Esophagus muscularis mucosa (tissue), 4 donors: ENCODE measurements at regions not wholly inside any gene's neighbourhood (a gene's known extent, or its start where the extent isn't known, plus 50 kb on each side); places are given as distances from the start of the nearest gene placed in this dataset.

Source experiments
- EP300 ChIP-seq: sonication (generic); formaldehyde crosslinking; IDR thresholded peaks from one replicate; pipeline ENCODE4 v1.6.1; 2017; ENCODE audit warnings: antibody characterized with exemption
- POLR2A ChIP-seq: fragments of 450-650 bp; IDR thresholded peaks from one replicate; pipeline ENCODE4 v1.6.1; 2017; ENCODE audit warnings: antibody characterized with exemption, moderate library complexity, mild to moderate bottlenecking, low read depth
- POLR2AphosphoS5 ChIP-seq, 2 donors: sonication (generic); formaldehyde crosslinking; IDR thresholded peaks; one replicate each; pipeline ENCODE4 v1.6.1; 2017; ENCODE audit warnings: antibody characterized with exemption in 2 of 2
- TF ChIP-seq, protein P1 (sequence below), 3 experiments: fragments of 200-600 bp in 2 of 3; fragments of 450-650 bp in 1 of 3; sonication (generic) in 2 of 3; IDR thresholded peaks; one replicate each; pipeline ENCODE4 v1.5.1; 2017 to 2019; ENCODE audit warnings: antibody characterized with exemption in 3 of 3, mild to moderate bottlenecking in 2 of 3, moderate library complexity in 1 of 3

DNA sequence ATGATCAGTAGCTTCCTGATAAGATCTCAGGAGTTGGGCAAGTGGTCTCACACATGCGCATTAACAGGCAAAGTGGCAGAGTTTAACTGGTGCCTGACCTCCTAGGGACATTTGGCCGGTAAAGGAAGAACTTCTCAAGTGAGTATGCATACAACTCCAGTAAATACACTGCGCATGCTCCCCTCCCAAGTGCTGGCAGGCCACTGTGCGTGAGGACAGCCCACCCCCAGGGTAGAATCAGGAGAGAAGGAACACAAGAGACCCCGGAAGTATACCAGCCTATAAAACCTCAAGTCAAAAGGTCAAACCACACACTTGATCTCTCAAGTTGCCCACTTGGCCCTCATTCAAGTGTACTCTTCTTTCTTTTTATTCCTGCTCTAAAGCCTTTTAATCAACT lies 225.5 kb upstream of the ANKRD50 start:
- TF ChIP-seq, protein P1, sequence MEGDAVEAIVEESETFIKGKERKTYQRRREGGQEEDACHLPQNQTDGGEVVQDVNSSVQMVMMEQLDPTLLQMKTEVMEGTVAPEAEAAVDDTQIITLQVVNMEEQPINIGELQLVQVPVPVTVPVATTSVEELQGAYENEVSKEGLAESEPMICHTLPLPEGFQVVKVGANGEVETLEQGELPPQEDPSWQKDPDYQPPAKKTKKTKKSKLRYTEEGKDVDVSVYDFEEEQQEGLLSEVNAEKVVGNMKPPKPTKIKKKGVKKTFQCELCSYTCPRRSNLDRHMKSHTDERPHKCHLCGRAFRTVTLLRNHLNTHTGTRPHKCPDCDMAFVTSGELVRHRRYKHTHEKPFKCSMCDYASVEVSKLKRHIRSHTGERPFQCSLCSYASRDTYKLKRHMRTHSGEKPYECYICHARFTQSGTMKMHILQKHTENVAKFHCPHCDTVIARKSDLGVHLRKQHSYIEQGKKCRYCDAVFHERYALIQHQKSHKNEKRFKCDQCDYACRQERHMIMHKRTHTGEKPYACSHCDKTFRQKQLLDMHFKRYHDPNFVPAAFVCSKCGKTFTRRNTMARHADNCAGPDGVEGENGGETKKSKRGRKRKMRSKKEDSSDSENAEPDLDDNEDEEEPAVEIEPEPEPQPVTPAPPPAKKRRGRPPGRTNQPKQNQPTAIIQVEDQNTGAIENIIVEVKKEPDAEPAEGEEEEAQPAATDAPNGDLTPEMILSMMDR (IDR thresholded peaks at IDR 0.05), result no peak
- TF ChIP-seq POLR2AphosphoS5 (IDR thresholded peaks at IDR 0.05), result no peak
- no peak for TF ChIP-seq POLR2A
- TF ChIP-seq EP300, result no peak
